Activated T-cell treated with anti-CD3 and anti-CD28 coated beads, Interleukin-2, amount 50 U/mL, for 72 hours (primary cell): ENCODE measurements at regions not wholly inside any gene's neighbourhood (a gene's known extent, or its start where the extent isn't known, plus 50 kb on each side); places are given as distances from the start of the nearest gene placed in this dataset.

Source experiments
- ATAC-seq, 2 donors: fragments of 150-1000 bp; cut with Tn5 transposase; replicated peaks in 1 of 2; 2 replicates each; pipeline ENCODE4 v1.10.0; 2021; ENCODE audit warnings: moderate library complexity in 2 of 2, mild to moderate bottlenecking in 1 of 2
- DNase-seq, 2 donors: peaks; one replicate each; pipeline ENCODE4 v3.0.0; 2021 to 2022; ENCODE audit warnings: mixed read lengths in 1 of 2
- H3K27ac Mint-ChIP-seq: one replicate; pipeline ENCODE4 v1.8.0; 2022; ENCODE audit warnings: mild to moderate bottlenecking, moderate library complexity, mixed read lengths
- H3K27me3 Mint-ChIP-seq: one replicate; pipeline ENCODE4 v1.8.0; 2022; ENCODE audit warnings: low read depth, mixed read lengths
- H3K36me3 Mint-ChIP-seq, 2 donors: one replicate each; pipeline ENCODE4 v1.8.0; 2022; ENCODE audit warnings: mixed read lengths in 2 of 2, mild to moderate bottlenecking in 1 of 2; ENCODE audit not compliant: insufficient read depth in 2 of 2
- H3K4me1 Mint-ChIP-seq: one replicate; pipeline ENCODE4 v1.8.0; 2022; ENCODE audit warnings: low read depth, mixed read lengths
- H3K4me3 Mint-ChIP-seq, 2 donors: one replicate each; pipeline ENCODE4 v1.8.0; 2022; ENCODE audit warnings: mild to moderate bottlenecking in 2 of 2, mixed read lengths in 2 of 2, moderate library complexity in 2 of 2
- H3K9me3 Mint-ChIP-seq, 2 donors: one replicate each; pipeline ENCODE4 v1.8.0; 2022; ENCODE audit warnings: mixed read lengths in 2 of 2

- no peak overlapping the region for H3K4me3 Mint-ChIP-seq
- H3K27me3 Mint-ChIP-seq: peaks cover 15% of the 10 kb centered on the region
- DNase-seq (peak; percentile 6 to 18), ATAC-seq (no peak)
- H3K36me3 Mint-ChIP-seq: no peaks in the 10 kb centered on the region
- H3K9me3 Mint-ChIP-seq: no peaks in the 10 kb centered on the region
- no peak overlapping the region for H3K27ac Mint-ChIP-seq
- H3K4me1 Mint-ChIP-seq: no peaks in the 10 kb centered on the region
These were observed 57.8 kb upstream of the RGPD5 start for GRCh38 chr2:109736177-109736827.
